ENCODE measurements at regions not wholly inside any gene's neighbourhood (a gene's known extent, or its start where the extent isn't known, plus 50 kb on each side); places are given as distances from the start of the nearest gene placed in this dataset.

DNA sequence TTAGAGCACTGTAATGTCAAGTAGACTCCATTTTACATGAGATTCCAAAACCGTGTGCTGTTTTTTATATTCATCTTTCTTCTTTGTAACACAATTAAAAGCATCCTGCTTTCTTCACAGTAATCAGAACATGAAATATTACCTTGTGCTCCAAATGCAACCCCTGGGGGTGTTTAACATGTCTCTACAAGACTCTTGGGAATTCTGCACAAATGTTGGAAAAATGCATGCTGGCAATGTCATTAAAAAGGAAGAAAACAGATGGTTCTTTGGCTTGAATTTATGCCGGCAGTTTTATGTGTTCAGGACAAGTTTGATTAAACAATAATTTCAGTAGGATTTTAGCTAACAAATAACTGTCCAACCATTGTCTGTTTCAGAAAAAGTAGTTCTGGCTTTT lies 159.1 kb downstream of the LIG4 start:
- TF ChIP-seq, protein P1, sequence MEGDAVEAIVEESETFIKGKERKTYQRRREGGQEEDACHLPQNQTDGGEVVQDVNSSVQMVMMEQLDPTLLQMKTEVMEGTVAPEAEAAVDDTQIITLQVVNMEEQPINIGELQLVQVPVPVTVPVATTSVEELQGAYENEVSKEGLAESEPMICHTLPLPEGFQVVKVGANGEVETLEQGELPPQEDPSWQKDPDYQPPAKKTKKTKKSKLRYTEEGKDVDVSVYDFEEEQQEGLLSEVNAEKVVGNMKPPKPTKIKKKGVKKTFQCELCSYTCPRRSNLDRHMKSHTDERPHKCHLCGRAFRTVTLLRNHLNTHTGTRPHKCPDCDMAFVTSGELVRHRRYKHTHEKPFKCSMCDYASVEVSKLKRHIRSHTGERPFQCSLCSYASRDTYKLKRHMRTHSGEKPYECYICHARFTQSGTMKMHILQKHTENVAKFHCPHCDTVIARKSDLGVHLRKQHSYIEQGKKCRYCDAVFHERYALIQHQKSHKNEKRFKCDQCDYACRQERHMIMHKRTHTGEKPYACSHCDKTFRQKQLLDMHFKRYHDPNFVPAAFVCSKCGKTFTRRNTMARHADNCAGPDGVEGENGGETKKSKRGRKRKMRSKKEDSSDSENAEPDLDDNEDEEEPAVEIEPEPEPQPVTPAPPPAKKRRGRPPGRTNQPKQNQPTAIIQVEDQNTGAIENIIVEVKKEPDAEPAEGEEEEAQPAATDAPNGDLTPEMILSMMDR (IDR thresholded peaks at IDR 0.05): no peak
- TF ChIP-seq POLR2A (IDR thresholded peaks at IDR 0.05) (no peak), POLR2AphosphoS5 (IDR thresholded peaks at IDR 0.05) (no peak)
